Liver (tissue), 3 donors: ENCODE measurements at regions not wholly inside any gene's neighbourhood (a gene's known extent, or its start where the extent isn't known, plus 50 kb on each side); places are given as distances from the start of the nearest gene placed in this dataset.

Experiments
- SP1 ChIP-seq: IDR thresholded peaks from 2 replicates; pipeline ENCODE4 v1.6.1; 2018; ENCODE audit warnings: antibody characterized with exemption, mild to moderate bottlenecking
- TAF1 ChIP-seq: conservative IDR thresholded peaks from 2 replicates; pipeline ENCODE4 v1.6.1; 2016; ENCODE audit warnings: antibody characterized with exemption, mild to moderate bottlenecking
- TF ChIP-seq, protein P1 (sequence below): fragments of 150-350 bp; IDR thresholded peaks from 2 replicates; pipeline ENCODE4 v1.5.1; 2017; ENCODE audit warnings: improper control_type of control experiment, low read depth, low read length; ENCODE audit not compliant: missing input control
- TF ChIP-seq, protein P2 (sequence below): IDR thresholded peaks from 2 replicates; pipeline ENCODE4 v1.6.1; 2016; ENCODE audit warnings: antibody characterized with exemption
- TF ChIP-seq, protein P3 (sequence below): IDR thresholded peaks from 2 replicates; pipeline ENCODE4 v1.6.1; 2016; ENCODE audit warnings: antibody characterized with exemption, mild to moderate bottlenecking
- donor health status: healthy.
- donor health status: healthy.

DNA sequence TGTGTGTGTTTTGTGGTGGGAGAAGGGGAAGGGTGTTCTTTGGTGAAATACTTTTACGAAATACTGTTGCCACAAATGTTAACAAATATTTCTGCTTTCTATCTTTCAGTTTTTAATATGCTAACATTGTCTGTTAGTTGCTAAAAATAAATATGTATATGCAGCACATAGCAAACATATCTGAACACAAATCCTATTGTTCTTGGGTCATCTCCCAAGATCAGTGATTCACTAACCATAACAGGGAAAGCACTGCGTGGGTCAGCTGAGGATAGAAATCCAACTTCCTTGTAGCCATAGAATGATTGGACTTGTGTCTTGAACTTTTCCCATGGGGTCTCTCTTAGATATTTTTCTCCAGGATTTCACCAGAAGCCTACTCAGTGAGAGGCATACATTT, 250.3 kb upstream of the FAM47A start:
- TF ChIP-seq, protein P1, sequence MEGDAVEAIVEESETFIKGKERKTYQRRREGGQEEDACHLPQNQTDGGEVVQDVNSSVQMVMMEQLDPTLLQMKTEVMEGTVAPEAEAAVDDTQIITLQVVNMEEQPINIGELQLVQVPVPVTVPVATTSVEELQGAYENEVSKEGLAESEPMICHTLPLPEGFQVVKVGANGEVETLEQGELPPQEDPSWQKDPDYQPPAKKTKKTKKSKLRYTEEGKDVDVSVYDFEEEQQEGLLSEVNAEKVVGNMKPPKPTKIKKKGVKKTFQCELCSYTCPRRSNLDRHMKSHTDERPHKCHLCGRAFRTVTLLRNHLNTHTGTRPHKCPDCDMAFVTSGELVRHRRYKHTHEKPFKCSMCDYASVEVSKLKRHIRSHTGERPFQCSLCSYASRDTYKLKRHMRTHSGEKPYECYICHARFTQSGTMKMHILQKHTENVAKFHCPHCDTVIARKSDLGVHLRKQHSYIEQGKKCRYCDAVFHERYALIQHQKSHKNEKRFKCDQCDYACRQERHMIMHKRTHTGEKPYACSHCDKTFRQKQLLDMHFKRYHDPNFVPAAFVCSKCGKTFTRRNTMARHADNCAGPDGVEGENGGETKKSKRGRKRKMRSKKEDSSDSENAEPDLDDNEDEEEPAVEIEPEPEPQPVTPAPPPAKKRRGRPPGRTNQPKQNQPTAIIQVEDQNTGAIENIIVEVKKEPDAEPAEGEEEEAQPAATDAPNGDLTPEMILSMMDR: no peak
- no peak for TF ChIP-seq TAF1
- TF ChIP-seq, protein P2, sequence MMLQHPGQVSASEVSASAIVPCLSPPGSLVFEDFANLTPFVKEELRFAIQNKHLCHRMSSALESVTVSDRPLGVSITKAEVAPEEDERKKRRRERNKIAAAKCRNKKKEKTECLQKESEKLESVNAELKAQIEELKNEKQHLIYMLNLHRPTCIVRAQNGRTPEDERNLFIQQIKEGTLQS: no peak
- TF ChIP-seq, protein P3, sequence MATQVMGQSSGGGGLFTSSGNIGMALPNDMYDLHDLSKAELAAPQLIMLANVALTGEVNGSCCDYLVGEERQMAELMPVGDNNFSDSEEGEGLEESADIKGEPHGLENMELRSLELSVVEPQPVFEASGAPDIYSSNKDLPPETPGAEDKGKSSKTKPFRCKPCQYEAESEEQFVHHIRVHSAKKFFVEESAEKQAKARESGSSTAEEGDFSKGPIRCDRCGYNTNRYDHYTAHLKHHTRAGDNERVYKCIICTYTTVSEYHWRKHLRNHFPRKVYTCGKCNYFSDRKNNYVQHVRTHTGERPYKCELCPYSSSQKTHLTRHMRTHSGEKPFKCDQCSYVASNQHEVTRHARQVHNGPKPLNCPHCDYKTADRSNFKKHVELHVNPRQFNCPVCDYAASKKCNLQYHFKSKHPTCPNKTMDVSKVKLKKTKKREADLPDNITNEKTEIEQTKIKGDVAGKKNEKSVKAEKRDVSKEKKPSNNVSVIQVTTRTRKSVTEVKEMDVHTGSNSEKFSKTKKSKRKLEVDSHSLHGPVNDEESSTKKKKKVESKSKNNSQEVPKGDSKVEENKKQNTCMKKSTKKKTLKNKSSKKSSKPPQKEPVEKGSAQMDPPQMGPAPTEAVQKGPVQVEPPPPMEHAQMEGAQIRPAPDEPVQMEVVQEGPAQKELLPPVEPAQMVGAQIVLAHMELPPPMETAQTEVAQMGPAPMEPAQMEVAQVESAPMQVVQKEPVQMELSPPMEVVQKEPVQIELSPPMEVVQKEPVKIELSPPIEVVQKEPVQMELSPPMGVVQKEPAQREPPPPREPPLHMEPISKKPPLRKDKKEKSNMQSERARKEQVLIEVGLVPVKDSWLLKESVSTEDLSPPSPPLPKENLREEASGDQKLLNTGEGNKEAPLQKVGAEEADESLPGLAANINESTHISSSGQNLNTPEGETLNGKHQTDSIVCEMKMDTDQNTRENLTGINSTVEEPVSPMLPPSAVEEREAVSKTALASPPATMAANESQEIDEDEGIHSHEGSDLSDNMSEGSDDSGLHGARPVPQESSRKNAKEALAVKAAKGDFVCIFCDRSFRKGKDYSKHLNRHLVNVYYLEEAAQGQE: no peak
- TF ChIP-seq SP1: no peak
